Astrocyte of the spinal cord (primary cell): ENCODE measurements at regions not wholly inside any gene's neighbourhood (a gene's known extent, or its start where the extent isn't known, plus 50 kb on each side); places are given as distances from the start of the nearest gene placed in this dataset.

Experiments
- DNase-seq: peaks from one replicate; pipeline ENCODE4 v3.0.0; 2011; ENCODE audit warnings: low read depth, low spot score
- H3K4me3 ChIP-seq: 2 replicates; pipeline ENCODE4 v1.5.1; 2011; ENCODE audit warnings: low read depth, mild to moderate bottlenecking, low read length, moderate library complexity
- in situ Hi-C: cut with HindIII; loops from 2 replicates; pipeline ENCODE4 v1.10.0; 2017; ENCODE audit warnings: low sequenced_read_pairs
- TF ChIP-seq, protein P1 (sequence below): IDR thresholded peaks from 2 replicates; pipeline ENCODE4 v1.5.1; 2012; ENCODE audit warnings: low read depth, mild to moderate bottlenecking, low read length, inconsistent platforms

DNA sequence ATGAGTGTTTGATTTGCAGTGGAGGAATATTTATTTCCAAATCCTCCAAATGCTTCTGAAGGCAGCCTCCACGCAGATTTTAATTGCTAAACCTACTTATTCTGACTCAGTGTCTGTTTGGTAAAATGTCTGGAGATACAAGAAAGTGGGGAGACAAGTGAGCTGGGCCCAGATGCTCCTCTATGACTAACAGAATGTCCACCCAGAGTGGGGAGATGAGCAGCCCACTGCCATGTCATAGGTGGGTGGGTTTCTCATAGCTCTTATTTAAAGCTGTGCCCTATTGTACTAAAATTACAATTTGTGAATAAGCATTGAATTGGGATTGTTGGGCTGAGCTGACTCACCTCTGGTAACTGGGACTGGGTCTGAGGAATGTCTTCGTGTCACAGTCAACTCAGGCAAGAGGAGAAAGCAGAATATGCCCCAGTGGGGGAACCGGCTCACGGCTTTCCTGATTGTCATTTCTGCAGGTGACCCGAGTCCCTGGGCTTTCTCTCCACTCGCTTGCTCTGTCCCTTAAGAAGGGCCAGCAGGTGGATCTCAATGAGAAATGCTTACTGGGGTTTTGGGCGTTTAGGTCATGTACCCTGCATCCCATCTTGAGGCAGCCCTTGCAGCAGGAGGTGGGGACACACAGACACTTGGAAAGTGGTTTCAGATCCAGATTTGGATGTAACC, 116.3 kb upstream of the SPRED2 start:
- DNase-seq = no peak
- in situ Hi-C loops = no loop called here
- TF ChIP-seq, protein P1, sequence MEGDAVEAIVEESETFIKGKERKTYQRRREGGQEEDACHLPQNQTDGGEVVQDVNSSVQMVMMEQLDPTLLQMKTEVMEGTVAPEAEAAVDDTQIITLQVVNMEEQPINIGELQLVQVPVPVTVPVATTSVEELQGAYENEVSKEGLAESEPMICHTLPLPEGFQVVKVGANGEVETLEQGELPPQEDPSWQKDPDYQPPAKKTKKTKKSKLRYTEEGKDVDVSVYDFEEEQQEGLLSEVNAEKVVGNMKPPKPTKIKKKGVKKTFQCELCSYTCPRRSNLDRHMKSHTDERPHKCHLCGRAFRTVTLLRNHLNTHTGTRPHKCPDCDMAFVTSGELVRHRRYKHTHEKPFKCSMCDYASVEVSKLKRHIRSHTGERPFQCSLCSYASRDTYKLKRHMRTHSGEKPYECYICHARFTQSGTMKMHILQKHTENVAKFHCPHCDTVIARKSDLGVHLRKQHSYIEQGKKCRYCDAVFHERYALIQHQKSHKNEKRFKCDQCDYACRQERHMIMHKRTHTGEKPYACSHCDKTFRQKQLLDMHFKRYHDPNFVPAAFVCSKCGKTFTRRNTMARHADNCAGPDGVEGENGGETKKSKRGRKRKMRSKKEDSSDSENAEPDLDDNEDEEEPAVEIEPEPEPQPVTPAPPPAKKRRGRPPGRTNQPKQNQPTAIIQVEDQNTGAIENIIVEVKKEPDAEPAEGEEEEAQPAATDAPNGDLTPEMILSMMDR = no peak
- no peak overlapping the region for H3K4me3 ChIP-seq

DNA sequence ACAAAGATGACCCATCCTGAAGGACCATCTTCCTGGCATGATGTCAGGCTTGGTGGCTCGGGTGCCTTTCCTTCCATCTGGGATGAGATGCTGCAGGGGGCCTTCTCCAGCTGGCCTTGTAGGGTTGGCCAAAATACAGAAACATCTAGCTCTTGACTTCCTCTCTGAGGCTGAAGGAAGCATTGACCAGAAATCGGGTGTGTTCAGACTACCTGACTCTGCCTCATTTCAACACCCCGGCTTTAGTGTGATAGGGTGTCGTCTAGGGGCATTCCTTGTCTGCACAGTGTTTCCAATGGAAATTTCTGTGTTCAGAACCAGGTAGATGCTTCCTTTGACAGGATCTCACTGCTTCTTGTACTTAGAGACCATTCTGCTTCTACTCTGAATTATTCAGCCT, 115.7 kb upstream of the SPRED2 start:
- no peak for DNase-seq
- TF ChIP-seq, protein P1 = no peak
- no peak overlapping the region for H3K4me3 ChIP-seq
- in situ Hi-C loops = no loop called here

DNA sequence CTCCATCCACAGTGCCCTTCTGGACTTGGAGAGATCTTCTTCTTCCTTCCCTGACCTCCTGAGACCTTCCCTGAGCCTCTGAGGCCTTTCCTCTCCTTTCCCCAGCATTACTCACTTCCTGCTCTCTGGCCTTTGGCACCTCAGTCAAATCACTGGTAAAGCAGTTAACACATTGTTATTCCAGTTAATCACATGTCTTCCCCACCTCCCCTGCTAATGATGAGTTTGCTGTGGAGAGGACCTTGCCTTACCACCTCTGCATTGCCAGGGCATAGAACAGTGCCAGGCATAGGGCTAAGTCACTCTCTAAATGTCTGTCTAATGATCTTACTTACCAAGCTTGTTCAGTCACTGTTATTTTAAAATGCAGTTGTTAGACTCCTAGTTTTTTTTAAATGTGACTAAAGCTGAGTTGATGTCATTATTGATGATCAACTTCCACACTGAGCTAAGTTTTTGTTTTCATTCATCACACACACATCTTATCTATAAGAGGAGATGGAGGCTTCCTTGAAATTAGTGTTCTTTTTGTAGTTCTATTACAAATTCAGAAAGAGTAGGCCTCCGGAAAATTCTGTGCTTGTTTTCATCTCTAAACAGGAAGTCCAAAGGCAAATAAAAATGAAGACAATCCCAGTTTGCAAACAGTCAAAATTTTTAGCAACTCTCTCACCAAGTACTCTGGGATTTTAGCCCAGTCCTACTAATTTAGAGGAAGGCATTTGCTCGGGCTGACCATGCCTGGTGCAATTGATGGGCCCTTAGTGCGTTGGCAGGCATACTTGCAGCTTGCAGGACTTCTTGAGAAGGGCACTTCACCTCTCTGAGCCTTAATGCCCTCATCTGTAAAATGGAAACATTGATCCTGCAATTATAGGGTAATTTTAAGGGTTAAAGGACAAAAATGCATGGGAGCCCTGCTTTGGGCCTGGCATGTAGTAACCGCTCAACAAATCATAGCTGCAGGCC, 113.7 kb upstream of the SPRED2 start:
- in situ Hi-C loops = no loop called here
- no peak overlapping the region for H3K4me3 ChIP-seq
- no peak for DNase-seq
- TF ChIP-seq, protein P1 = no peak

DNA sequence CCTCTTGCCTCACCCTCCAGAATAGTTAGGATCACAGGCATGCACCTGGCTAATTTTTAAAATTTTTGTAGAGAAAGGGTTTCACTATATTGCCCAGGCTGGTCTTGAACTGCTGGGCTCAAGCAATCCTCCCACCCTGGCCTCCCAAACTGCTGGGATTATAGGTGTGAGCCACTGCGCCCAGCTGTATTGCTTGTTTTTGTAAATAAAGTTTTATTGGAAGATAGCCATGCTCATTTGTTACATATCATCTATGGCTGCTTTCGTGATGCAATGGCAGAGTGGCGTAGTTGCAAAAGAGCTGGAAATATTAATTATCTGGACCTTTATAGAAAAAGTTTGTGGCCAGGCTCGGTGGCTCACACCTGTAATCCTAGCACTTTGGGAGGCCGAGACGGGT, 109.4 kb upstream of the SPRED2 start:
- in situ Hi-C loops = no loop called here
- DNase-seq = no peak
- TF ChIP-seq, protein P1 = no peak
- no peak overlapping the region for H3K4me3 ChIP-seq

DNA sequence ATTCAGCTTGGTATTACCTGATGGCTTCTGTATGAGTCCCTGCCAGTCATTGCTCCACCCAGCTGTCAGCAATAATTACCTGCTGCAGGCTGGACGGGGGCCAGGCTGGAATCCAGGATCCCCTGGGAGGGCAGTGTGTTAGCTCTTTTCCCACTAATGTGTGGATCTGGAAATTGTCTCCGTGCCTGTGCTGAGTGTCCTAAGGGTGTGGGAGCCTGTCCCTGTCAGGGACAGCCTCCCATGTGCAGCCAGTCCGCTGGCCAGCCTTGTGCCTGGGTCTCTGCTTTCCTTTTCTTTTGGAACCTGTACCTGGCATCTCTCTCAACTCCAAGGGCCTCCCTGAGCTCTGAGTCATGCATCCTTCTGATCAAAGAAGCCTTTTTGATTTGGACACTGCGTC, 107.2 kb upstream of the SPRED2 start:
- in situ Hi-C loops = no loop called here
- no peak for DNase-seq
- H3K4me3 ChIP-seq = no peak overlapping the region
- TF ChIP-seq, protein P1 = no peak

DNA sequence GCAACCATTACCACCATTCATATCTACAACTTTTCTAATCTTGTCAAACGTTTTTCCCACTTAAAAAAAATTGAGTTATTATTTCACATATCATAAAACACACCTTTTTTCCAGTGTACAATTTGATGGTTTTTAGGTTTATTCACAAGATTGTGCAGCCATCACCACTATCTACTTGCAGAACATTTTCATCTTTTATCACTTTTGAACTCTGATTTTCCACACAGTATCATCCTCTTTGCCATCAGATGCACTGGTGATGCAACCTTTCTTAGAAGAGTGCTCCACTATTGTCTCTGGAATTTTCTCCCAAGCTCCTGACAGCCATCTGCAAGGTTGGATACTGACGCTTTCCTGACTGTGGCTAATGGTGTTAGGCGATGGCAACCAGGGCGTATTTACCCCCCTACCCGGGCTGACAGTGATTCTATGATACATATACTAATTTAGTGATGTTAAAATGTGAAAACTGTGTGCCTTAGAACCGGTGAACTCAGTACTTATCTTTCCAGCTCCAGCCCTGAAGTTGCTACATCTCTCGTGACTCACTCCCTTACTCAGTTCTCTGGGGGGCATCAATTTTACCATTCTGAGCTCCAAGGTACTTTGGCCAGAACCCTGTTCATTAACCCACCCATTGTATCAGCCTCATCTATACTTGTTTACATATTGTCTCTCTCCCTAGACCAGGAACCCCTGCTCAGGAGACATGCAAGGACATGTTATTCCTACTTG, 105.4 kb upstream of the SPRED2 start:
- H3K4me3 ChIP-seq = no peak overlapping the region
- no peak for DNase-seq
- TF ChIP-seq, protein P1 = no peak
- in situ Hi-C loops = no loop called here
